ENCODE measurements at regions not wholly inside any gene's neighbourhood (a gene's known extent, or its start where the extent isn't known, plus 50 kb on each side); places are given as distances from the start of the nearest gene placed in this dataset.

DNA sequence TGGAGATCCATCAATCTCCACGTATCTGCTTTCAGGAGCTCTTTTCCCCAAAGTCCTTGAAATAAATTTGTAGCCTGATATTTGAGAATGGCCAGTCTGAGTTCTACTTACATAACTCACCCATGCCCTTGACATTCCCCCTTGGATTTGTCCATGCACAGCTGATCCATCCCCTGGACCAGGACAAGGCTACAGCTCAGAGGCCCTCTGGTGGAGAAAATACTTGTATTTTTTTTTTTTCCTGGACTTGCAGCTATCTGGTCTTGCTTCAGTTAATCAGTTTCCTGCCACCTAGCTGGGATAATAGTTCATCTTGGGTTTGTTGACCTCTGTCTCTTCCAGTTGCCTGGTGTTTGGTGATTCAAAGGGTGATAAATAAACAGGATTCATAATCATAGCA, 467.6 kb downstream of the DHX35 start:
- no peak for TF ChIP-seq POLR2A (IDR thresholded peaks at IDR 0.05)
- TF ChIP-seq, protein P1, sequence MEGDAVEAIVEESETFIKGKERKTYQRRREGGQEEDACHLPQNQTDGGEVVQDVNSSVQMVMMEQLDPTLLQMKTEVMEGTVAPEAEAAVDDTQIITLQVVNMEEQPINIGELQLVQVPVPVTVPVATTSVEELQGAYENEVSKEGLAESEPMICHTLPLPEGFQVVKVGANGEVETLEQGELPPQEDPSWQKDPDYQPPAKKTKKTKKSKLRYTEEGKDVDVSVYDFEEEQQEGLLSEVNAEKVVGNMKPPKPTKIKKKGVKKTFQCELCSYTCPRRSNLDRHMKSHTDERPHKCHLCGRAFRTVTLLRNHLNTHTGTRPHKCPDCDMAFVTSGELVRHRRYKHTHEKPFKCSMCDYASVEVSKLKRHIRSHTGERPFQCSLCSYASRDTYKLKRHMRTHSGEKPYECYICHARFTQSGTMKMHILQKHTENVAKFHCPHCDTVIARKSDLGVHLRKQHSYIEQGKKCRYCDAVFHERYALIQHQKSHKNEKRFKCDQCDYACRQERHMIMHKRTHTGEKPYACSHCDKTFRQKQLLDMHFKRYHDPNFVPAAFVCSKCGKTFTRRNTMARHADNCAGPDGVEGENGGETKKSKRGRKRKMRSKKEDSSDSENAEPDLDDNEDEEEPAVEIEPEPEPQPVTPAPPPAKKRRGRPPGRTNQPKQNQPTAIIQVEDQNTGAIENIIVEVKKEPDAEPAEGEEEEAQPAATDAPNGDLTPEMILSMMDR (IDR thresholded peaks at IDR 0.05): peak in 1 of 4 experiments; percentile 13
- TF ChIP-seq EP300 (IDR thresholded peaks at IDR 0.05): no peak
- no peak for TF ChIP-seq POLR2AphosphoS5 (IDR thresholded peaks at IDR 0.05)
